ENCODE measurements at regions not wholly inside any gene's neighbourhood (a gene's known extent, or its start where the extent isn't known, plus 50 kb on each side); places are given as distances from the start of the nearest gene placed in this dataset.

DNA sequence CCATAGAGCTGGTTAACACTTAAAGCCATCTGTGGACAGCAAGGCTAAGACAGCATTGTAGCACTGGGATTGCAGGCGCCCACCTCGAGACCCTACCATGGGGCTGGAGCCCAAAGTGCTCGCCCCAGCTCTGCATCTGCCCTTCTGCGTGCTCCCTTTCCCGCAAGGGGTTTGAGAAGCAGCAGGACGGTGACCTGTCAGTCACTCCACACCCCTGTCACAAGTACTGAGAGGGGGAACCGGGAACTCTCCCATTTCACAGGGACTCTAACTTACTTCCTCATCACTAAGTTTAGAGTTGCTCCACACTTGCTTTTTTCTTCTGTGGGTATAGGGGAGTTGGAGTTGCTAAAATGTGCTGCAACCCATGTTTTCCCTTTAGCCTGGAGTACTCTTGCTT is 273.2 kb downstream of the SMARCA2 start:
- no peak for DNase-seq (ENCODE audit: low read depth)
- no peak overlapping the region for H3K4me3 ChIP-seq (ENCODE audit: control insufficient read depth, low read depth, low read length)
- no peak for TF ChIP-seq CTCF (conservative IDR thresholded peaks at IDR 0.05; ENCODE audit: control insufficient read depth, insufficient read depth, low read depth, low read length)

DNA sequence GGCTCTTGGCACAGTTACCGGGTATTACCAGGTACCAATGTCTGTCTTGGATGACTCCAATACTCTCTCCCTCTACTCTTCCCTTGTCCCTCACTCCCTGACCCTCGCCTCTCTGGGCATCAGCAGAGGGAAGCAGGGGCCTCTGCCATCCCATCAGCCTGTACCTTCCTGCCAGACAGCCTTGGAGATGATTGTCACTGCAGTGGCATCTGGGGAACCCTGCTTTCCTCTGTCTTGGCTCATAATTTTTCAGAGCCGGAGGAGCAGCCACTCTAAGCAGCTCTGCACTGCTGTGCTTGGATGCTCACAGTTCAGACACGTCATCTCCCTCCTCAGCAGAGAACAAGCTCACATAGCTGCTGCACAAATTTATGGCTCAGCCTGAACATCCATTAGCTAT is 274.1 kb downstream of the SMARCA2 start:
- no peak overlapping the region for H3K4me3 ChIP-seq (ENCODE audit: control insufficient read depth, low read depth, low read length)
- no peak for TF ChIP-seq CTCF (conservative IDR thresholded peaks at IDR 0.05; ENCODE audit: control insufficient read depth, insufficient read depth, low read depth, low read length)
- no peak for DNase-seq (ENCODE audit: low read depth)

- DNase-seq (ENCODE audit: low read depth): no peak
- TF ChIP-seq CTCF (conservative IDR thresholded peaks at IDR 0.05; ENCODE audit: control insufficient read depth, insufficient read depth, low read depth, low read length): no peak
- H3K4me3 ChIP-seq (ENCODE audit: control insufficient read depth, low read depth, low read length): no peak overlapping the region
These were observed 275.2 kb downstream of the SMARCA2 start for GRCh38 chr9:2290382-2290781.

DNA sequence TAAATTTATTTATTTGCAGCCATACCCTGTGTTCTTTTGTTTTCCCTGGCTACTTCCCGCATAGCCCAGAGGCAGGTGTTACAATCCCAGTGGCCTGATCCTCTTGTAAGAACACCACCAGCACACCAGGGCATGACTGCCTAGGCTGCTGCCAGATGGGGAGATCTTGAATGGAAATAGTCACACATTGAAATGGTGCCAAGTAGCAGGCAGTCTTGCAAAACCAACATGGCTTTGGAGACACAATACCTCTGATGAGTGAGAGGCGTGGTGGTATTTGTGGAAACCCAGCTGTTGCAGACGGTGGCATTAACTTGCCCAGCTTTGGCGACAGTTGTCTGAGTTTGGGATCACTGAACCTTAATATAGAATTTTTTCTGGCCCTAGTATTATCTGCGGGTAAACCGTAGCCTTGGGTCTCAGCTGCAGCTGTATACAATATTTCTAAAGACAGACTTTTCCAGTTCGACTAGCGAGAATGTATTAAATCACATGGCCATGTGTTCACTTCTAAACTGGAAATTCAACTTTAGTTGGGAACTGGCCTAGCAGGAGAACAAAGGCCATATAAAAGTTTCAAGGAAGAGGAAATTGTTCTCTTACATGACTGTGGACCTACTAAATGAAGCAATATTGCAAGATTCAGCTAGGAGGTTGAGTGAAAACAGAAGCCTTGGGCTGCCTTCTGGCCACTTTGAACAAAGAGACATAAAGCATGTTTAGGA is 277.0 kb downstream of the SMARCA2 start:
- no peak for TF ChIP-seq CTCF (conservative IDR thresholded peaks at IDR 0.05; ENCODE audit: control insufficient read depth, insufficient read depth, low read depth, low read length)
- no peak overlapping the region for H3K4me3 ChIP-seq (ENCODE audit: control insufficient read depth, low read depth, low read length)
- peak; percentile 44 for DNase-seq (ENCODE audit: low read depth)

GRCh38 chr9:2292733-2293132 is 277.6 kb downstream of the SMARCA2 start:
- no peak for DNase-seq (ENCODE audit: low read depth)
- H3K4me3 ChIP-seq (ENCODE audit: control insufficient read depth, low read depth, low read length): no peak overlapping the region
- TF ChIP-seq CTCF (conservative IDR thresholded peaks at IDR 0.05; ENCODE audit: control insufficient read depth, insufficient read depth, low read depth, low read length): no peak

DNA sequence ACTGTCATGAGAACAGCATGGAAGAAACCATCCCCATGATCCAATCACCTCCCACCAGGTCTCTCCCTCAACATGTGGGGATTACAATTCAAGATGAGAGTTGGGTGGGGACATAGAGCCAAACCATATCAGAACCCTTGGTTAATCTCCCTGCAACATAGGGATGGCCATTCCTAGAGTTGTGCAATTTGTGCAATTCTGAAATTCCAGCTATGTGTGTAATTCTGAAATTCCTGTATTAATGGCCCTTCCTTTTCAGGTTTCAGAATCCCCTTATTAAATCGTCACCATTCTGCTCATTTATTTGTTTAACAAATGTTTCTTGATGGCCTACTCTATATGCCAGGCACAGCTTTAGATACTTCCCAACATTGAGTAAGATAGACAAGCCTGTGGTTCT is 282.6 kb downstream of the SMARCA2 start:
- no peak for TF ChIP-seq CTCF (conservative IDR thresholded peaks at IDR 0.05; ENCODE audit: control insufficient read depth, insufficient read depth, low read depth, low read length)
- no peak for DNase-seq (ENCODE audit: low read depth)
- no peak overlapping the region for H3K4me3 ChIP-seq (ENCODE audit: control insufficient read depth, low read depth, low read length)

DNA sequence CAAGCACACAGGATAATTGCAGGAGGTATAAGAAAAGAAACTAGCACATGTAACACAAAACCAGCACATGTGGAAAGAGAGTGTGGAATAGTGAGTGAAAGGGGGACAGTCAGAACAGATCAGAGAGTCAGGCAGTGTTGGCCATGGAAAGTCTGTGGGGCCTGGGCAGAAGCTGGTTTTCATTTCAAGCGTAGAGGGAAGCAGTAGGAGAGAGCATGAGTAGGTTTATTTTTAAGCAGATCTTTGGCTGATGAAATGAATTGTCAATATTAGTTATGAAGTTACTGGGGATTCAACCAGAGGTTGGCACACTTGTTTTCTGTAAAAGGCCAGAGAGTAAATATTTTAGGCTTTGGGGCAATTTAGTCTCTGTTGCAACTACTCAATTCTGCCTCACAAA is 283.1 kb downstream of the SMARCA2 start:
- no peak for DNase-seq (ENCODE audit: low read depth)
- H3K4me3 ChIP-seq (ENCODE audit: control insufficient read depth, low read depth, low read length): no peak overlapping the region
- TF ChIP-seq CTCF (conservative IDR thresholded peaks at IDR 0.05; ENCODE audit: control insufficient read depth, insufficient read depth, low read depth, low read length): no peak
